ENCODE measurements at regions not wholly inside any gene's neighbourhood (a gene's known extent, or its start where the extent isn't known, plus 50 kb on each side); places are given as distances from the start of the nearest gene placed in this dataset.
"Not testable (repeated sequence)": the region's sequence is repeated elsewhere in the genome, so short reads cannot be mapped to it uniquely, and the experiment has no call there.

DNA sequence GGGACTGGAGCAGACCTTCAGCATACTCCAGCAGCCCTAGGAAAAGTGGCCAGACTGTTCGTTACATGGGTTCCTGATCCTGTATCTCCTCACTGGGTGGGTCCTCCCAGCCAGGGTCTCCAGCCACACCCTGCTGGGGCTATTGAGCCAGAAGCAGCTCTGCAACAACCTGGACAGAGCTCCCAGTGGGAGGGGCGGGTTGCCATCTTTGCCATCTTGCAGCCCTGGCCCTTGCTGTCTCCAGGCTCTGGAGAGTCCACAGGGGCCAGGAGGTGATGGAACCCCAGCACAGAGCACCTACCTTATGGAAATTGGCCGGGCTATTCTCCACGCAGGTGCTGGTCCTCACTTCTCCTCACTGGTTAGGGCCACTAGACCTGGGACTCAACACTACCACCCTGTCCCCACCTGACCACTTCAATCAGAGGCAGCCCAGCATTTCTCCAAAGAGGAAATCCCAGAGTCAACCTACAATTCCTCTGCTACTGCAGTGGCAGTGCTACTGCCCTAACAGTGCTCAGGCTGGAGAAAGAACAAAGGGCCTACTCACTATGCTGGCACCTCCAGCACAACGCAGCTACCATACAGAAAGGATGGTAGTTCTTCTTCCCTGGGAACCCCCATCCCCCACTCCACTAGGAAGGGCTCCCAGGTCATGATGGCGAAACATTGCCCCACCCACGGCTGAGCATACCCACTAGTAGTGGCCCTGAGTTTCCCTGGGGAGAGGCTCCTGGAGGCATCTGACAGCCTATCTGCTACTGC is 290.2 kb upstream of the NCAM1 start:
- no peaks in the 10 kb centered on the region for H3K4me1 ChIP-seq (ENCODE audit: insufficient read depth, low read length)
- no peaks in the 10 kb centered on the region for H3K27me3 ChIP-seq (ENCODE audit: insufficient read depth, low read length)
- H3K27ac ChIP-seq (ENCODE audit: low read depth, low read length): no peak overlapping the region
- ChIA-PET POLR2A (ENCODE audit: partially characterized antibody) (no interaction called here), CTCF (ENCODE audit: partially characterized antibody) (no interaction called here)
- Mint-ChIP-seq H3K9me3 (peaks cover 0 to 4% (median under 1%) of the 10 kb centered on the region in 8 donors), H3K36me3 (no peaks in the 10 kb centered on the region), H3K27me3 (peaks cover 2 to 12% of the 10 kb centered on the region in 2 donors), H3K27ac (no peak overlapping the region), H3K4me3 (no peak overlapping the region), H3K4me1 (no peaks in the 10 kb centered on the region)
- H3K36me3 ChIP-seq (ENCODE audit: insufficient read depth, low read length): no peaks in the 10 kb centered on the region
- DNase-seq: no peak
- no peaks in the 10 kb centered on the region for H3K9me3 ChIP-seq (ENCODE audit: control insufficient read depth in 1 of 2, low read length in 2 of 2)
- intact Hi-C loops (cut with micrococcal nuclease): no loop called here
- H3K4me3 ChIP-seq (ENCODE audit: low read length in 2 of 2): no peak overlapping the region

DNA sequence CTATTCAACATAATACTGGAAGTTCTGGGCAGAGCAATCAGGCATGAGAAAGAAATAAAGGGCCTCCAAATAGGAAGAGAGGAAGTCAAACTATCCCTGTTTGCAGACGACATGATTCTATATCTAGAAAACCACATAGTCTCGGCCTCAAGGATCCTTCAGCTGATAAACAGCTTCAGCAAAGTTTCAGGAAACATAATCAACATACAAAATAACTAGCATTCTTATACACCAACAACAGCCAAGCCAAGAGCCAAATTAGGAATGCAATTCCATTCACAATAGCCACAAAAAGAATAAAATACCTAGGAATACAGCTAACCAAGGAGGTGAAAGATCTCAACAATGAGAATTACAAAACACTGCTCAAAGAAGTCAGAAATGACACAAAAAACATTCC is 287.8 kb upstream of the NCAM1 start:
- POLR2A ChIA-PET (ENCODE audit: partially characterized antibody); H3K9me3 Mint-ChIP-seq; H3K4me1 Mint-ChIP-seq: not testable (repeated sequence)

DNA sequence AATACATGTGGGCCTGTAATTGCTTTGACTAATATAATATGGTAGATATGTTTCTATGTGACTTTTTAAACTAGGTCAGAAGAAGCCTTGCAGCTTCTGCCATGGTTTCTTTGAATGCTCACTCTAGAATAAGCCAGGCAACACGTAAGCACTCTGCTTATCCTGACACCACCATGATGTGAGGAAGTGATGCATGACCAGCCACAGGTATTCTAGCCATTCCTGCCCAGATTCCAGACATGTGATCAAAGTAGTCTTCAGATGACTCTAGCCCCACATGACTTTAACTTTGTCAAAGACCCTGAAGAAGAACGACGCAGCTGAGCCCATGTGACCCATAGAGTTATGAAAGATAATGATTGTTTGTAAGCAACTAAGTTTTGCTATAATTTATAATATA is 276.1 kb upstream of the NCAM1 start:
- Histone ChIP-seq H3K27me3 (ENCODE audit: insufficient read depth, low read length) (no peaks in the 10 kb centered on the region), H3K27ac (ENCODE audit: low read depth, low read length) (no peak overlapping the region), H3K9me3 (ENCODE audit: control insufficient read depth in 1 of 2, low read length in 2 of 2) (no peaks in the 10 kb centered on the region), H3K36me3 (ENCODE audit: insufficient read depth, low read length) (no peaks in the 10 kb centered on the region), H3K4me1 (ENCODE audit: insufficient read depth, low read length) (no peaks in the 10 kb centered on the region), H3K4me3 (ENCODE audit: low read length in 2 of 2) (no peak overlapping the region)
- DNase-seq: no peak
- peaks cover 0 to 10% (median 4%) of the 10 kb centered on the region in 8 donors for H3K9me3 Mint-ChIP-seq
- H3K27me3 Mint-ChIP-seq: peaks cover 6 to 13% of the 10 kb centered on the region in 2 donors
- POLR2A ChIA-PET (ENCODE audit: partially characterized antibody): no interaction called here
- CTCF ChIA-PET (ENCODE audit: partially characterized antibody): no interaction called here
- intact Hi-C loops (cut with micrococcal nuclease): no loop called here
- H3K4me3 Mint-ChIP-seq: no peak overlapping the region
- H3K27ac Mint-ChIP-seq: no peak overlapping the region
- H3K36me3 Mint-ChIP-seq: no peaks in the 10 kb centered on the region
- H3K4me1 Mint-ChIP-seq: no peaks in the 10 kb centered on the region

More for the DNA sequence above, 287.8 kb upstream of the NCAM1 start:
- H3K4me1 ChIP-seq (ENCODE audit: insufficient read depth, low read length); H3K27me3 ChIP-seq (ENCODE audit: insufficient read depth, low read length); intact Hi-C loops (cut with micrococcal nuclease); H3K4me3 ChIP-seq (ENCODE audit: low read length in 2 of 2); H3K27ac ChIP-seq (ENCODE audit: low read depth, low read length); DNase-seq; CTCF ChIA-PET (ENCODE audit: partially characterized antibody); H3K4me3 Mint-ChIP-seq; H3K36me3 Mint-ChIP-seq; H3K9me3 ChIP-seq (ENCODE audit: control insufficient read depth in 1 of 2, low read length in 2 of 2); H3K36me3 ChIP-seq (ENCODE audit: insufficient read depth, low read length); H3K27ac Mint-ChIP-seq: not testable (repeated sequence)
- peaks cover 2 to 10% of the 10 kb centered on the region in 2 donors for H3K27me3 Mint-ChIP-seq

DNA sequence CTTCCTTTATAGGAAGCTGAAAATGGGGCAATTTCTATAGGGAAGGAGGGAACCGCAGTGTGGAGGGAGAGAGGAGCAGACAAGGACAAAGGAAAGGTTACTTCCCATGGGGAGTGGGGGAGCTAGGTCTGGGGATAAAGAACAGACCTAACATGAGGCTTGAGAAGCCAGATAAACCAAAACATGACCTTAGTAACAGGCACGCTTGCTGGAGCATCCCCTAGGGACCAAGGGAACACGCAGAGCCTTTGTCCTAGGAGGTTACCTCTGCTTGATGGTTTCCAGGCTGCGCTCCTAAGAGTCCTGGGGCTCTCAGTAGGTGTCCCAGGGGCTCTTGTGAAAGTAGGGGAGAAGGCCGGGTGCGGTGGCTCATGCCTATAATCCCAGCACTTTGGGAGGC is 271.4 kb upstream of the NCAM1 start:
- no peaks in the 10 kb centered on the region for H3K36me3 Mint-ChIP-seq
- intact Hi-C loops (cut with micrococcal nuclease): no loop called here
- POLR2A ChIA-PET (ENCODE audit: partially characterized antibody): no interaction called here

DNA sequence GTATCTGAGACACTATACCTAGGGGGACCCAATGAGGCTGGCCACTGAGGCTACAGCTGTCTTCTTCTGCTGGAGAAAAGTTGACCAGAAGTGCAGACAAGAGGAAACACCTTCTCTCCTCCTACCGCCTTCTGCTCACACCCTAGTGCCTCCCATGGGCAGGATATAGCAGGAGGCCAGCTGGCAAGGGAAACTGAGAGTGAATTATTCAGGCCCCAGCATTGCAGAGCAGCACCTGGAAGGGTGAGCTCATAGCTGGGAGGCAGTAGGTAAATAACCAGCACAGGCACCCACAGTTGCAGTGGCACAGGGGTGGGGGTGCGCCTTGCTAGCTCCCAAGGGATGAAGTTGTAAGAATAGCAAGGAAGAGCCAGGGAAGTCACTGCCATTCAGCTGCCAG is 267.4 kb upstream of the NCAM1 start:
- ChIA-PET CTCF (ENCODE audit: partially characterized antibody) (interaction anchor here (1.1 kb wide), 1 partner anchor 11 kb away, joined by 3 read pairs; no protein-coding TSS in a partner anchor), POLR2A (ENCODE audit: partially characterized antibody) (no interaction called here)
- Mint-ChIP-seq H3K9me3 (no peaks in the 10 kb centered on the region), H3K27me3 (peaks cover 2 to 5% of the 10 kb centered on the region in 2 donors), H3K36me3 (no peaks in the 10 kb centered on the region), H3K4me3 (no peak overlapping the region), H3K27ac (no peak overlapping the region), H3K4me1 (peaks cover 0 to 2% (median 0%) of the 10 kb centered on the region in 4 donors)
- Histone ChIP-seq H3K9me3 (ENCODE audit: control insufficient read depth in 1 of 2, low read length in 2 of 2) (no peaks in the 10 kb centered on the region), H3K27me3 (ENCODE audit: insufficient read depth, low read length) (no peaks in the 10 kb centered on the region), H3K4me1 (ENCODE audit: insufficient read depth, low read length) (no peaks in the 10 kb centered on the region), H3K27ac (ENCODE audit: low read depth, low read length) (no peak overlapping the region), H3K36me3 (ENCODE audit: insufficient read depth, low read length) (no peaks in the 10 kb centered on the region), H3K4me3 (ENCODE audit: low read length in 2 of 2) (no peak overlapping the region)
- intact Hi-C loops (cut with micrococcal nuclease): no loop called here
- DNase-seq: no peak

More for the DNA sequence above, 271.4 kb upstream of the NCAM1 start:
- no peaks in the 10 kb centered on the region for H3K27me3 ChIP-seq (ENCODE audit: insufficient read depth, low read length)
- H3K9me3 ChIP-seq (ENCODE audit: control insufficient read depth in 1 of 2, low read length in 2 of 2): no peaks in the 10 kb centered on the region
- CTCF ChIA-PET (ENCODE audit: partially characterized antibody): no interaction called here
- no peaks in the 10 kb centered on the region for H3K4me1 ChIP-seq (ENCODE audit: insufficient read depth, low read length)
- Mint-ChIP-seq H3K27ac (no peak overlapping the region), H3K9me3 (peaks cover 0 to 4% (median 0%) of the 10 kb centered on the region in 8 donors), H3K27me3 (peaks cover 8 to 13% of the 10 kb centered on the region in 2 donors), H3K4me3 (no peak overlapping the region), H3K4me1 (peaks cover 0 to 2% (median 0%) of the 10 kb centered on the region in 4 donors)
- no peaks in the 10 kb centered on the region for H3K36me3 ChIP-seq (ENCODE audit: insufficient read depth, low read length)
- H3K27ac ChIP-seq (ENCODE audit: low read depth, low read length): no peak overlapping the region
- no peak for DNase-seq
- no peak overlapping the region for H3K4me3 ChIP-seq (ENCODE audit: low read length in 2 of 2)

DNA sequence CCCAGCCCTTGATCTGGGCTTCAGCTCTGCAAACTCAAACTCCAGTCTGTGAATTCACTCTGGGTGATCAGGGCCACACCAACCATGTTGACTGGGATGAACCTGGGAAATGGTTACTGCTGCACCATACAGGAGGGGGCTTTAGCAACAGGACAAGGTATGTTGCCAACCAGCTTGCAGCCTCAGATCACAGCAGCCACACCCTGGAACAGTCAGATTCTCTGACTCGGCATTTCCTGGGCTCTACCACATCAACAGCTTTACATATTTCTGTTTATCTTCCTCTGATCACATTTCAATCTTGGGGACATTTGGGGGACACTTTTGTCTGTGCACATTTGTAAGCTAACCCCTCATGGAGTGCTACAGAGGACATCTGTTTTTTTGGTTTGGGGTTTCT is 267.0 kb upstream of the NCAM1 start:
- Mint-ChIP-seq H3K4me3 (no peak overlapping the region), H3K4me1 (peaks cover 0 to 2% (median 0%) of the 10 kb centered on the region in 4 donors), H3K36me3 (no peaks in the 10 kb centered on the region), H3K27me3 (peaks cover 2 to 5% of the 10 kb centered on the region in 2 donors), H3K27ac (no peak overlapping the region), H3K9me3 (no peaks in the 10 kb centered on the region)
- no peak for DNase-seq
- Histone ChIP-seq H3K27ac (ENCODE audit: low read depth, low read length) (no peak overlapping the region), H3K36me3 (ENCODE audit: insufficient read depth, low read length) (no peaks in the 10 kb centered on the region), H3K9me3 (ENCODE audit: control insufficient read depth in 1 of 2, low read length in 2 of 2) (no peaks in the 10 kb centered on the region), H3K27me3 (ENCODE audit: insufficient read depth, low read length) (no peaks in the 10 kb centered on the region), H3K4me3 (ENCODE audit: low read length in 2 of 2) (no peak overlapping the region), H3K4me1 (ENCODE audit: insufficient read depth, low read length) (no peaks in the 10 kb centered on the region)
- ChIA-PET CTCF (ENCODE audit: partially characterized antibody) (interaction anchor here (0.9 to 1.1 kb wide), 2 partner anchors 11 to 24 kb away, joined by 3 read pairs; no protein-coding TSS in a partner anchor), POLR2A (ENCODE audit: partially characterized antibody) (no interaction called here)
- intact Hi-C loops (cut with micrococcal nuclease): no loop called here

DNA sequence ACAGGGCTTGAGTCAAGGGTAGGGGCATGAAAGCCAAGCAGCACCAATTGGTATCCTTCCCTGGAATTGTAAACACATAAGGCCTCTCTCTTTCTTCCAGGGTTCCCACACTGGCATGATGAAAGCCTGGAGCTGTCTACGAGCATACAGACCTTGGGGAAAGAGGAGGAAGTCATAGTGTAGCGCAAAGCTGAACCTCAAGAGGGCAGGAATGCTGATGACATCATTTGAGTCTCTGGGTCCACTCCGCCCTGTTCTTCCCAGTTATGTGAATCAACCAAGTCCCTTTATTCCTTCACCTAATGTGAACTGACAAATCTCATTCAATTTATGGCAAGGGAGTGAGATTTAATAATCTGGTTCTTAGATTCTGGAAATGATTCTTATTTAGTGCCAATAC is 266.4 kb upstream of the NCAM1 start:
- Mint-ChIP-seq H3K4me1 (peaks cover 0 to 2% (median 0%) of the 10 kb centered on the region in 4 donors), H3K9me3 (no peaks in the 10 kb centered on the region), H3K4me3 (no peak overlapping the region), H3K27me3 (peaks cover 2 to 5% of the 10 kb centered on the region in 2 donors), H3K27ac (no peak overlapping the region), H3K36me3 (no peaks in the 10 kb centered on the region)
- Histone ChIP-seq H3K4me3 (ENCODE audit: low read length in 2 of 2) (no peak overlapping the region), H3K27ac (ENCODE audit: low read depth, low read length) (no peak overlapping the region), H3K27me3 (ENCODE audit: insufficient read depth, low read length) (no peaks in the 10 kb centered on the region), H3K4me1 (ENCODE audit: insufficient read depth, low read length) (no peaks in the 10 kb centered on the region), H3K36me3 (ENCODE audit: insufficient read depth, low read length) (no peaks in the 10 kb centered on the region), H3K9me3 (ENCODE audit: control insufficient read depth in 1 of 2, low read length in 2 of 2) (no peaks in the 10 kb centered on the region)
- intact Hi-C loops (cut with micrococcal nuclease): no loop called here
- CTCF ChIA-PET (ENCODE audit: partially characterized antibody): interaction anchor here (0.9 kb wide), 1 partner anchor 23 kb away, joined by 3 read pairs; no protein-coding TSS in a partner anchor
- DNase-seq: no peak
- POLR2A ChIA-PET (ENCODE audit: partially characterized antibody): no interaction called here
